ENCODE measurements at regions not wholly inside any gene's neighbourhood (a gene's known extent, or its start where the extent isn't known, plus 50 kb on each side); places are given as distances from the start of the nearest gene placed in this dataset.

- peak; percentile 81 for TF ChIP-seq MEF2A (IDR thresholded peaks at IDR 0.05; ENCODE audit: control insufficient read depth, low read depth, low read length)
- peak; percentile 83 for TF ChIP-seq E2F8 (IDR thresholded peaks at IDR 0.05; ENCODE audit: low read depth, partially characterized antibody)
- TF ChIP-seq, protein P1, sequence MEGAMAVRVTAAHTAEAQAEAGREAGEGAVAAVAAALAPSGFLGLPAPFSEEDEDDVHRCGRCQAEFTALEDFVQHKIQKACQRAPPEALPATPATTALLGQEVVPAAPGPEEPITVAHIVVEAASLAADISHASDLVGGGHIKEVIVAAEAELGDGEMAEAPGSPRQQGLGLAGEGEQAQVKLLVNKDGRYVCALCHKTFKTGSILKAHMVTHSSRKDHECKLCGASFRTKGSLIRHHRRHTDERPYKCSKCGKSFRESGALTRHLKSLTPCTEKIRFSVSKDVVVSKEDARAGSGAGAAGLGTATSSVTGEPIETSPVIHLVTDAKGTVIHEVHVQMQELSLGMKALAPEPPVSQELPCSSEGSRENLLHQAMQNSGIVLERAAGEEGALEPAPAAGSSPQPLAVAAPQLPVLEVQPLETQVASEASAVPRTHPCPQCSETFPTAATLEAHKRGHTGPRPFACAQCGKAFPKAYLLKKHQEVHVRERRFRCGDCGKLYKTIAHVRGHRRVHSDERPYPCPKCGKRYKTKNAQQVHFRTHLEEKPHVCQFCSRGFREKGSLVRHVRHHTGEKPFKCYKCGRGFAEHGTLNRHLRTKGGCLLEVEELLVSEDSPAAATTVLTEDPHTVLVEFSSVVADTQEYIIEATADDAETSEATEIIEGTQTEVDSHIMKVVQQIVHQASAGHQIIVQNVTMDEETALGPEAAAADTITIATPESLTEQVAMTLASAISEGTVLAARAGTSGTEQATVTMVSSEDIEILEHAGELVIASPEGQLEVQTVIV (CRISPR knock-in tag; IDR thresholded peaks at IDR 0.05; ENCODE audit: borderline replicate concordance) = no peak
- peak; percentile 85 for TF ChIP-seq ZKSCAN8 (CRISPR knock-in tag; IDR thresholded peaks at IDR 0.05)
- TF ChIP-seq GTF2A2 (tag; IDR thresholded peaks at IDR 0.05) = no peak
- peak; percentile 98 for TF ChIP-seq KAT7 (CRISPR knock-in tag; IDR thresholded peaks at IDR 0.05; ENCODE audit: borderline replicate concordance)
- TF ChIP-seq CBFA2T2 (conservative IDR thresholded peaks at IDR 0.05) = peak; percentile 99
- no peak for TF ChIP-seq MAFK (IDR thresholded peaks at IDR 0.05; ENCODE audit: low read length)
- TF ChIP-seq MEF2D (tag; conservative IDR thresholded peaks at IDR 0.05; ENCODE audit: low read depth) = peak; percentile 97
- TF ChIP-seq THAP12 (CRISPR knock-in tag; IDR thresholded peaks at IDR 0.05) = 0 out of 2 replicates have a peak, but pooled peaks have one; percentile 20
- TF ChIP-seq MBD1 (CRISPR knock-in tag; IDR thresholded peaks at IDR 0.05) = no peak
- TF ChIP-seq NFYB (IDR thresholded peaks at IDR 0.05; ENCODE audit: extremely low read depth, insufficient read length) = no peak
- TF ChIP-seq FOS (IDR thresholded peaks at IDR 0.05; ENCODE audit: extremely low read depth, insufficient read length) = peak; percentile 7
- TF ChIP-seq POU5F1 (IDR thresholded peaks at IDR 0.05; ENCODE audit: borderline replicate concordance, low read depth, low read length, partially characterized antibody) = no peak
- TF ChIP-seq SLC30A9 (CRISPR knock-in tag; IDR thresholded peaks at IDR 0.05) = no peak
- TF ChIP-seq TEAD2 (tag; IDR thresholded peaks at IDR 0.05) = no peak
- TF ChIP-seq NFE2 (IDR thresholded peaks at IDR 0.05; ENCODE audit: low read depth) = peak; percentile 66
- 0 out of 2 replicates have a peak, but pooled peaks have one; percentile 54 for TF ChIP-seq NCOA6 (IDR thresholded peaks at IDR 0.05)
These were observed 77.8 kb downstream of the CD164 start (continued) for GRCh38 chr6:109304284-109305015.

All from K562 (cell line).